Mesothelial cell of epicardium (in vitro differentiated cells): ENCODE measurements at regions not wholly inside any gene's neighbourhood (a gene's known extent, or its start where the extent isn't known, plus 50 kb on each side); places are given as distances from the start of the nearest gene placed in this dataset.

Experiments used
- DNase-seq, 2 experiments: peaks; one replicate each; pipeline ENCODE4 v3.0.0; 2021; ENCODE audit warnings: low spot score in 2 of 2; ENCODE audit not compliant: unreplicated experiment in 2 of 2
- H3K27ac Mint-ChIP-seq: 2 replicates; pipeline ENCODE4 v1.8.0; 2021; ENCODE audit warnings: mixed read lengths
- H3K27me3 Mint-ChIP-seq: 2 replicates; pipeline ENCODE4 v1.8.0; 2021; ENCODE audit warnings: low read depth, mixed read lengths
- H3K36me3 Mint-ChIP-seq: 2 replicates; pipeline ENCODE4 v1.8.0; 2021; ENCODE audit warnings: mixed read lengths
- H3K4me1 Mint-ChIP-seq: 2 replicates; pipeline ENCODE4 v1.8.0; 2021; ENCODE audit warnings: mixed read lengths
- H3K4me3 Mint-ChIP-seq: 2 replicates; pipeline ENCODE4 v1.8.0; 2021; ENCODE audit warnings: mild to moderate bottlenecking, moderate library complexity, mixed read lengths
- H3K9me3 Mint-ChIP-seq: 2 replicates; pipeline ENCODE4 v1.8.0; 2021; ENCODE audit warnings: mixed read lengths
- CTCF ChIP-seq: fragments of 200-600 bp; sonication (generic); IDR thresholded peaks from one replicate; pipeline ENCODE4 v1.5.0; 2021; ENCODE audit warnings: antibody characterized with exemption; ENCODE audit not compliant: unreplicated experiment

- Mint-ChIP-seq H3K27me3 (no peaks in the 10 kb centered on the region), H3K4me3 (no peak overlapping the region), H3K36me3 (peaks cover 2% of the 10 kb centered on the region), H3K9me3 (peaks cover 26% of the 10 kb centered on the region), H3K4me1 (peaks cover 4% of the 10 kb centered on the region), H3K27ac (no peak overlapping the region)
- TF ChIP-seq CTCF, result no peak
- no peak for DNase-seq
These were observed 305.4 kb downstream of the BMP4 start for GRCh38 chr14:53651096-53651740.

- no peak for TF ChIP-seq CTCF
- H3K27me3 Mint-ChIP-seq, result no peaks in the 10 kb centered on the region
- no peak overlapping the region for H3K4me3 Mint-ChIP-seq
- H3K4me1 Mint-ChIP-seq, result no peaks in the 10 kb centered on the region
- DNase-seq, result no peak
- H3K27ac Mint-ChIP-seq, result no peak overlapping the region
- H3K9me3 Mint-ChIP-seq, result peaks cover 47% of the 10 kb centered on the region
- H3K36me3 Mint-ChIP-seq, result peaks cover 4% of the 10 kb centered on the region
These were observed 309.7 kb downstream of the BMP4 start for GRCh38 chr14:53646925-53647324.

- no peak for TF ChIP-seq CTCF
- Mint-ChIP-seq H3K4me3 (no peak overlapping the region), H3K36me3 (peaks cover 4% of the 10 kb centered on the region), H3K27ac (no peak overlapping the region), H3K9me3 (peaks cover 27% of the 10 kb centered on the region), H3K4me1 (no peaks in the 10 kb centered on the region), H3K27me3 (no peaks in the 10 kb centered on the region)
- no peak for DNase-seq
These were observed 315.9 kb downstream of the BMP4 start for GRCh38 chr14:53640695-53641094.

GRCh38 chr14:53638966-53639365 lies 317.7 kb downstream of the BMP4 start:
- no peak overlapping the region for H3K4me3 Mint-ChIP-seq

GRCh38 chr14:53634793-53635192 lies 321.8 kb downstream of the BMP4 start:
- no peak overlapping the region for H3K27ac Mint-ChIP-seq
- no peaks in the 10 kb centered on the region for H3K9me3 Mint-ChIP-seq
- no peak for DNase-seq
- TF ChIP-seq CTCF, result no peak
- no peak overlapping the region for H3K4me3 Mint-ChIP-seq
- peaks cover 10% of the 10 kb centered on the region for H3K4me1 Mint-ChIP-seq
- no peaks in the 10 kb centered on the region for H3K36me3 Mint-ChIP-seq
- no peaks in the 10 kb centered on the region for H3K27me3 Mint-ChIP-seq

More at GRCh38 chr14:53638966-53639365, 317.7 kb downstream of the BMP4 start:
- Mint-ChIP-seq H3K27me3 (no peaks in the 10 kb centered on the region), H3K36me3 (peaks cover 4% of the 10 kb centered on the region), H3K27ac (no peak overlapping the region), H3K9me3 (peaks cover 15% of the 10 kb centered on the region), H3K4me1 (peaks cover 4% of the 10 kb centered on the region)
- no peak for TF ChIP-seq CTCF
- no peak for DNase-seq

- no peak for DNase-seq
- Mint-ChIP-seq H3K27ac (no peak overlapping the region), H3K4me1 (peaks cover 13% of the 10 kb centered on the region), H3K9me3 (no peaks in the 10 kb centered on the region), H3K4me3 (no peak overlapping the region), H3K36me3 (no peaks in the 10 kb centered on the region), H3K27me3 (no peaks in the 10 kb centered on the region)
- TF ChIP-seq CTCF, result no peak
These were observed 326.3 kb downstream of the BMP4 start for GRCh38 chr14:53630336-53630735.
